PC-9 (cell line): ENCODE measurements at regions not wholly inside any gene's neighbourhood (a gene's known extent, or its start where the extent isn't known, plus 50 kb on each side); places are given as distances from the start of the nearest gene placed in this dataset.

Experiments
- BruUV-seq: library from RNA; stranded (reverse); fragments of 400-500 nt; replicated peaks from 2 replicates; lab custom pipeline; 2021; lab: Mats Ljungman, UMichigan
- CTCF ChIA-PET: fragments of 300-600 bp; sonication (Branson Sonifier 250); formaldehyde crosslinking; loops from one replicate; lab custom pipeline; 2022; ENCODE audit warnings: antibody characterized with exemption; lab: Charles Lee
- POLR2A ChIA-PET: fragments of 300-600 bp; sonication (Branson Sonifier 250); formaldehyde crosslinking; loops from one replicate; lab custom pipeline; 2022; ENCODE audit warnings: antibody characterized with exemption; ENCODE audit not compliant: unreplicated experiment; lab: Charles Lee
- DNase-seq, 2 experiments: peaks; one replicate each; pipeline versions ENCODE4 v3.0.0 to v3.0.0-alpha.2; 2015 to 2022; ENCODE audit warnings: mixed read lengths in 1 of 2
- H2AFZ ChIP-seq: fragments of 200-600 bp; sonication (generic); 2 replicates; pipeline ENCODE4 v1.8.1; 2017; ENCODE audit warnings: antibody characterized with exemption
- H3F3A ChIP-seq: fragments of 200-600 bp; sonication (generic); 2 replicates; pipeline ENCODE4 v1.8.1; 2017; ENCODE audit warnings: antibody characterized with exemption, mild to moderate bottlenecking, low read depth; ENCODE audit not compliant: insufficient read depth
- H3K27ac ChIP-seq: fragments of 200-600 bp; sonication (generic); 2 replicates; pipeline ENCODE4 v1.6.1; 2016; ENCODE audit warnings: mixed run types
- H3K27me3 ChIP-seq: fragments of 200-600 bp; sonication (generic); 2 replicates; pipeline ENCODE4 v1.6.1; 2016; ENCODE audit warnings: low read depth, mixed run types; ENCODE audit not compliant: insufficient read depth
- H3K36me3 ChIP-seq: fragments of 200-600 bp; sonication (generic); 2 replicates; pipeline ENCODE4 v1.6.1; 2016; ENCODE audit warnings: low read depth, mixed run types
- H3K4me1 ChIP-seq: fragments of 200-600 bp; sonication (generic); replicated peaks from 2 replicates; pipeline ENCODE4 v1.6.1; 2016; ENCODE audit warnings: mixed run types; ENCODE audit not compliant: insufficient read depth
- H3K4me2 ChIP-seq: fragments of 200-600 bp; sonication (generic); 2 replicates; pipeline ENCODE4 v1.6.1; 2017; ENCODE audit warnings: mixed run types
- H3K4me3 ChIP-seq: fragments of 200-600 bp; sonication (generic); 2 replicates; pipeline ENCODE4 v1.6.1; 2016; ENCODE audit warnings: mixed run types
- H3K79me2 ChIP-seq: fragments of 200-600 bp; sonication (generic); 2 replicates; pipeline ENCODE4 v1.6.1; 2017; ENCODE audit warnings: low read depth, mixed run types
- H3K9me2 ChIP-seq: fragments of 200-600 bp; sonication (generic); 2 replicates; pipeline ENCODE4 v1.8.1; 2017; ENCODE audit warnings: mild to moderate bottlenecking; ENCODE audit not compliant: insufficient read depth
- H3K9me3 ChIP-seq: fragments of 200-600 bp; sonication (generic); 2 replicates; pipeline ENCODE4 v1.8.1; 2016; ENCODE audit warnings: low read depth; ENCODE audit not compliant: insufficient read depth
- H4K20me1 ChIP-seq: fragments of 200-600 bp; sonication (generic); 2 replicates; pipeline ENCODE4 v1.8.1; 2017; ENCODE audit not compliant: insufficient read depth
- EZH2 ChIP-seq: fragments of 200-600 bp; sonication (generic); IDR thresholded peaks from 2 replicates; pipeline ENCODE4 v1.8.0; 2017; ENCODE audit warnings: antibody characterized with exemption, low read depth
- intact Hi-C: fragments of 100-400 bp; cut with micrococcal nuclease; formaldehyde crosslinking; loops from one replicate; pipeline ENCODE4 v1.10.0; 2022; ENCODE audit not compliant: unreplicated experiment
- TF ChIP-seq, protein P1 (sequence below): fragments of 200-600 bp; sonication (generic); conservative IDR thresholded peaks from 2 replicates; pipeline ENCODE4 v1.6.1; 2017; ENCODE audit warnings: mixed run types, antibody characterized with exemption, mild to moderate bottlenecking, moderate library complexity

DNA sequence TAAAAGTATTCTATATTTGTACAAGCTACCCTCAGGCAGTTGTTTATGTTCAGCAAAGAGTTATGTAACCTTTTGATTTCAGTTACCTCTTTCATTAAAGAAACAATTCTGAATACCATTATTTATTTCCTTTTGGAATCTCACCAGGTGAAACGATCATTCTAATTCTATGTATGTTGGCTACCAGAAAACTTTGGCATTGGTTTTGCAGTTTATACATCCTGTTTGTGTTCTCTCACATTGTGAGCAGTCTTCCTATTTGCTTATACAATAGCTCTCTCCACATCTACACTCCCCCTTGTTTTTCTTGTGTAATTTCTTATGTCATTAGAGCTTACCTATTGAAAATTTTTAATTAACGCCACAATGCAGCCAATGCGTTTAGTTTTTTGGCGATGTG is 276.0 kb upstream of the MPDZ start:
- Histone ChIP-seq H3K9me2 (no peaks in the 10 kb centered on the region), H3K9me3 (no peaks in the 10 kb centered on the region), H3K36me3 (no peaks in the 10 kb centered on the region), H3K27me3 (no peaks in the 10 kb centered on the region), H3K4me1 (no peaks in the 10 kb centered on the region), H2AFZ (no peak overlapping the region), H3F3A (no peaks in the 10 kb centered on the region), H3K4me3 (no peak overlapping the region), H3K79me2 (no peaks in the 10 kb centered on the region), H4K20me1 (no peaks in the 10 kb centered on the region), H3K4me2 (no peak overlapping the region), H3K27ac (no peak overlapping the region)
- TF ChIP-seq, protein P1, sequence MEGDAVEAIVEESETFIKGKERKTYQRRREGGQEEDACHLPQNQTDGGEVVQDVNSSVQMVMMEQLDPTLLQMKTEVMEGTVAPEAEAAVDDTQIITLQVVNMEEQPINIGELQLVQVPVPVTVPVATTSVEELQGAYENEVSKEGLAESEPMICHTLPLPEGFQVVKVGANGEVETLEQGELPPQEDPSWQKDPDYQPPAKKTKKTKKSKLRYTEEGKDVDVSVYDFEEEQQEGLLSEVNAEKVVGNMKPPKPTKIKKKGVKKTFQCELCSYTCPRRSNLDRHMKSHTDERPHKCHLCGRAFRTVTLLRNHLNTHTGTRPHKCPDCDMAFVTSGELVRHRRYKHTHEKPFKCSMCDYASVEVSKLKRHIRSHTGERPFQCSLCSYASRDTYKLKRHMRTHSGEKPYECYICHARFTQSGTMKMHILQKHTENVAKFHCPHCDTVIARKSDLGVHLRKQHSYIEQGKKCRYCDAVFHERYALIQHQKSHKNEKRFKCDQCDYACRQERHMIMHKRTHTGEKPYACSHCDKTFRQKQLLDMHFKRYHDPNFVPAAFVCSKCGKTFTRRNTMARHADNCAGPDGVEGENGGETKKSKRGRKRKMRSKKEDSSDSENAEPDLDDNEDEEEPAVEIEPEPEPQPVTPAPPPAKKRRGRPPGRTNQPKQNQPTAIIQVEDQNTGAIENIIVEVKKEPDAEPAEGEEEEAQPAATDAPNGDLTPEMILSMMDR, result no peak
- no peak for TF ChIP-seq EZH2
- no TSS peak for BruUV-seq
- no peak for DNase-seq
- ChIA-PET CTCF (no interaction called here), POLR2A (interaction anchor here (0.5 kb wide), 1 partner anchor 1579 kb away, joined by 3 read pairs; no protein-coding TSS in a partner anchor)
- intact Hi-C loops, result no loop called here

DNA sequence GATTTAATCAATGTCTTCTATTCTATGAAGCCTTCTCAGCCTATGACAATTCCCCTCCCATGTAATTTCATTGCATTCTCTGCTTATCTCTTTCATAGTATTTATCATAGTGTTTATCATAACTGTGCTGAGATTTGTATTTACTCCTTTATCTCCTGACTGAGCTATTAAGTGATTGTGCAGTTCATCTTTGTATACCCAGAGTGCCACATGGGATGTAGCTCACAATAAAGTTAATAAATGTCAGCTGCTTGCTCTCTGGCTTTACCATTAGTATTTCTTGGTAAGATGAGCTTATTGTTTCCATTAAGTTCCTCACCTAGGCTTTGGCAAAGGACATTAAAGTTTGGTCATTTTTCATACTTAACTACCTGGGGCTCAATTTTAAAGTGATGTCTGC is 275.1 kb upstream of the MPDZ start:
- Histone ChIP-seq H3K27ac (no peak overlapping the region), H2AFZ (no peak overlapping the region), H4K20me1 (no peaks in the 10 kb centered on the region), H3K4me1 (no peaks in the 10 kb centered on the region), H3K4me3 (no peak overlapping the region), H3K79me2 (no peaks in the 10 kb centered on the region), H3K9me3 (no peaks in the 10 kb centered on the region), H3K4me2 (no peak overlapping the region), H3K27me3 (no peaks in the 10 kb centered on the region), H3F3A (no peaks in the 10 kb centered on the region), H3K9me2 (no peaks in the 10 kb centered on the region), H3K36me3 (no peaks in the 10 kb centered on the region)
- DNase-seq, result no peak
- TF ChIP-seq, protein P1, result no peak
- TF ChIP-seq EZH2, result no peak
- intact Hi-C loops, result no loop called here
- no TSS peak for BruUV-seq
- POLR2A ChIA-PET, result no interaction called here
- CTCF ChIA-PET, result no interaction called here

DNA sequence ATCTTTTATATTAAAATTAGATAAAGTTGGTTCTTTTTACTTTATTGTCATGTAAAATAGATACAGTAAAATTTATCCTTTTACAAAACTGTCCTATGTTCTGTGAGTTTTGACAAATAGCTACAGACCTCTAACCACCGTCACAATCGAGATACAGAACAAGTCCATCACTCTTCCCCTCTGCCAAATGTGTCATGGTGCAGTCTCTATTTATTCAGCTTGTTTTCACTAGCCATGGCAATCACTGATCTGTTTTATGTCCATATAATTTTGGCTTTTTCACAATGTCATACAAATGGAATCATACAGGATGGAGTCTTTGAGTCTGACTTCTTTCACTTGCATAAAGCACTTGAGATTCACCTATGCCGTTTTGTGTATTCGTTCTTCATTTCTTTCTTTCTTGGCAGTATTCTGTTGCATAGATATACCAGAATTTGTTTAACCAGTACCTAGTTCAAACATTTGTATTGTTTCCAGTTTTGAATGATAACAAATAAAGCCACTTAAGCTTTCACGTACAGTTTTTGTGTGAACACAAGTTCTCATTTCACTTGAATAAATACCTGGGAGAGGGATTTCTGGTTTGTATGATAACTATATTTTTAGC is 273.2 kb upstream of the MPDZ start:
- no peak overlapping the region for H3K4me3 ChIP-seq
- DNase-seq, result no peak
- H3F3A ChIP-seq, result no peaks in the 10 kb centered on the region
- CTCF ChIA-PET, result no interaction called here
- TF ChIP-seq EZH2, result no peak
- TF ChIP-seq, protein P1, result no peak
- no peaks in the 10 kb centered on the region for H3K27me3 ChIP-seq
- no peaks in the 10 kb centered on the region for H3K4me1 ChIP-seq
- H3K4me2 ChIP-seq, result no peak overlapping the region
- H3K36me3 ChIP-seq, result no peaks in the 10 kb centered on the region
- H3K27ac ChIP-seq, result no peak overlapping the region
- no peaks in the 10 kb centered on the region for H3K79me2 ChIP-seq
- H3K9me2 ChIP-seq, result no peaks in the 10 kb centered on the region
- H4K20me1 ChIP-seq, result no peaks in the 10 kb centered on the region
- POLR2A ChIA-PET, result no interaction called here
- H3K9me3 ChIP-seq, result no peaks in the 10 kb centered on the region
- BruUV-seq, result no TSS peak
- no peak overlapping the region for H2AFZ ChIP-seq
- intact Hi-C loops, result no loop called here
